GM19043 (cell line): ENCODE measurements at regions not wholly inside any gene's neighbourhood (a gene's known extent, or its start where the extent isn't known, plus 50 kb on each side); places are given as distances from the start of the nearest gene placed in this dataset.
A peak's percentile ranks its signal among the peaks of the same experiment; 100 is the strongest.
"Not testable (repeated sequence)": the region's sequence is repeated elsewhere in the genome, so short reads cannot be mapped to it uniquely, and the experiment has no call there.

ENCODE experiments used
- ATAC-seq: cut with Tn5 transposase; IDR thresholded peaks from one replicate; pipeline ENCODE4 v1.9.1; 2021; ENCODE audit warnings: low read depth; ENCODE audit not compliant: unreplicated experiment

DNA sequence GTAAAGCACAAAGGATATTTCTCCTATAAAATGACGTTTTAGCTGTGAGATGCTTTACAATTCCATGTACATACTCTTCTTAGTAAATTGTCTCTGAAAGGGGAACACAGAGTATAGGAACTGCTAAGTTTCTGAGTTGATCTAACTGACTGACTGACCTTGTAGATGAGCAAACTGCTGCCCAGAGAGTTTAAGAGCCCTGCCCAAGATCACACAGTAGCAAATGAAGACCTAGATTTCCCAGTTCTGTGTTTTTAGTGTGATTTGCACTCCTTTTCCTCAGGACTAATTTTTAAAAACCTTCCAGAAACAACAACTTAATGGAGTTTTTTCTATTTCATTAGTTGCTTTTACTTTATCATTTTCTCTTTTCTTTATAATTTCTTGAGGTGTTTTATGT, 247.7 kb downstream of the PDCD6IP start:
- no peak for ATAC-seq

DNA sequence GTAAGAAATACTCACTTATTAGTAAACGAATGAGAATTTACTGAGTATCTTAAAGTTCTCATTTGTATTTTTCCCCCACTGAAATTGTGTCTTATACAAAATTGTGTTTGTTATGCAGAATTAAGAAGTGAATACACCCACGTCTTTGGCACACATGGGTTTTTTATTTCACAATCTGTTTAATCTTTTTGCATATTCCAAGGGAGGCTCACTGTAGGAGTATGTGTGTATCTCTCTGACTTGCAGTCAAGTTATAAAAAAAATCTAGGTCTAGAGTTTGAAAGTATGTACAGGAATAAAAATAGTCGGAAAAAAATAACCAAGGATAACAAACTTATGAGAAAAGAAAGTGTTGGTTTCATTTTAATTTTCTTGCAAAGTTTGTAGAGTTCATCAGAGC, 255.2 kb downstream of the PDCD6IP start:
- no peak for ATAC-seq

DNA sequence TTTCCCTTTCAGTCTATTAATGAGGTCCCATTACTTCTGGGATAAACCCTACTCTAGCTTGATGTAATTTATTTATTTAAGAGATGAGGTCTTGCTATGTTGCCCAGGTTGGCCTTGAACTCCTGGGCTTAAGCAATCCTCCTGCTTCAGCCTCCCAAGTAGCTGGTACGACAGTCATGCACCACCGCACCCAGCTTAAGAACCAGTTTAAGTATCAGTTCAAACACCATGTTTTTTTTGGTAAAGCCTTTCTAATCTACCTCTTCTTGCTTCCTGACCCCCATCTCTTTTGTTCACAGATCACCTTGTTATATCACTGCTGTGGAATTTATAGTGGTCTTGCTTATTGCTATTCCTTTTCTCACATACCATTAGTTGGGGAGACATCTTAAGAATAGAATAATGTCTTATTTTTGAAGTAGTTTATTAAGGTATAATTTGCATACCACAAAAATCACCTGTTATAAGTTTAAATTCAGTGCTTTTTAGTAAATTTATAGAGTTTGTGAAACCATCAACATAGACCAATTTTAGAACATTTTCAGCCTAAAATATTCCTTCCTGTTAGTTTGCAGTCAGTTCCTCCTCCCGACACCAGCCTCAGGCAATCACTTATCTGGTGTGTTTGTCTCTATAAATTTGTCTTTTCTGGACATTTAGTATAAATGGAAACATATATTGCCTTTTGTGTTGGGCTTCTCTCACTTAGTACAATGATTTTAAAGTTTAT, 257.9 kb downstream of the PDCD6IP start:
- ATAC-seq, result peak; percentile 23

DNA sequence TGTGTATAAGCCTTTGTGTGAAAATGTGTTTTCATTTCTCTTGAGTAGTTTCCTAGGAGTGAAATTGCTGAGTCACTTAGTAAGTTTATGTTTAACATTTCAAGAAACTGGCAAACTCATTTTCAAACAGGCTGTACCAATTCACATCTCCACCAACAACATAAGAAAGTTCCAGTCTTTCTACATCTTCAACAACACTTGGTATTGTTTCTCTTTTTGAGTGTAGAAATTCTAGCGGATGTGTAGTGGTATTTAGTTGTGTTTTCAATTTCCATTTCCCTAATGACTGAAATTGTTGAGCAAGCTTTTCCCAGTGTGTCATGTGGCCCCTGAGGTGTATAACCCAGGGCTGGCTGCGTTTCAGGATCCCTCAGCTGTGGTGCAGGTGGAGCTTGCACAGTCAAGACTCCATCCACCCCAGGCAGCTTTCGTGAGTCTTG, 258.5 kb downstream of the PDCD6IP start:
- ATAC-seq, result peak; percentile 89

DNA sequence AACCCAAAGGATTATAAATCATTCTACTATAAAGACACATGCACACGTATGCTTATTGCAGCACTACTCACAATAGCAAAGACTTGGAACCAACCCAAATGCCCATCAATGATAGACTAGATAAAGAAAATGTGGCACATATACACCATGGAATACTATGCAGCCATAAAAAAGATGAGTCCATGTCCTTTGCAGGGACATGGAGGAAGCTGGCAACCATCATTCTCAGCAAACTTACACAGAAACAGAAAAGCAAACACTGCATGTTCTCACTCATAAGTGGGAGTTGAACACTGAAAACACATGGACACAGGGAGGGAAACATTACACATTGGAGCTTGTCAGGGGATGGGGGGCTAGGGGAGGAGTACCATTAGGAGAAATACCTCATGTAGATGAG, 262.6 kb downstream of the PDCD6IP start:
- ATAC-seq, result not testable (repeated sequence)

DNA sequence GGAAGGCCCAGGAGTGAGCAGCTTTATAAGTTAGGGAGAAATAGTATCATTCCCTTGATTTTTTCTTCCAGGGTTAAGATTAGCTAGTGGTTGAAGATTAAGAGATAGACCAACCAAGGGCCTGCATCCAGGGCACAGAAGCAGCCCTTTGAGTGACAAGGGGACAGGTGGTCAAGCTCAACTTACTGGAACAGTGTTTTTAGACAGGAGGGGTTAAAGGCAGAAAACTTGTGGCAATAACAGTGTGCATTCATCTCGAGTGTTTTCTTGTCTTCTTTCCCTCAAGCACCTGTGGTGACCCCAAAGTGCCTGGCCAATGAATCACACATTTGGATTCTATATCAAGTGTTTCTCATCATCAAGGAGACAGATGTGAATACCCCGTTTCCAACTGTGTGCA, 267.5 kb downstream of the PDCD6IP start:
- no peak for ATAC-seq

DNA sequence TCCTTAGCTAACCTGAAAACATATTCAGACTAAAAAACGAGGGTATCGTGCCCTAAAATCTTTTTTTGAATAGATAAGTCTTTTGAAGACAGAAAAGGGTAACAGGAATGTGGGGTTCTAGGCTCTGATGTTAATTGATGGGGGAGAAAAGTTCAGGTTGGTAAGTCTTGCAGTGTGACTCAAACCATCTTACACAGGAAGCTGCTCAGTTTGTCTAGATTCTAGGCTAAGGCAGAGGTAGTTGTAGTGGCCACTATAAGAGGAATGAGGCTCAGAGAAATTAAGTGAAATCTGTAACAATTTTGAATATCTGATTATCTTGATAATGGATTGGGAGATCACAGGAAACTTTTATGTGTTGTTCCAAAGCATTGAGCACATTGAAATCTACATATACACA, 267.9 kb downstream of the PDCD6IP start:
- ATAC-seq, result no peak

DNA sequence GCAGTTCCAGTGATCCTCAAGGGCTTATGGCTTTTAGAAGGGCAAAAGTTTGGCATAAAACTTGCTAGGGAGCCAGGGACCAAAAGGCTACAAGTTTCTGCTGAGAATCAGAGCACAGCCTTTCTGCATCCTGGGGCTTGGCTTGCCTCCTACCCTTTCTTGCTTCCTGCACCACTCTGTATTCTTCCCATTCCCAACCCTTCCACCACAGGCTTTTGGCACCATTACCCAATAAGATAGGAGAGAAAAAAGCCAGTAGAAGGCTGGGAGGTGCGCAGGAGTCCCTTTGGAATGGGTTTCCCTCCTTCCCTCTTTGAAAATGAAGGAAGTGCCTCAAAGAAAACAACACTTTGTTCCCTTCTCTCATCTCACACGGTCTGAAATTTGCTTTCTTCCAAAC, 268.6 kb downstream of the PDCD6IP start:
- ATAC-seq, result no peak

DNA sequence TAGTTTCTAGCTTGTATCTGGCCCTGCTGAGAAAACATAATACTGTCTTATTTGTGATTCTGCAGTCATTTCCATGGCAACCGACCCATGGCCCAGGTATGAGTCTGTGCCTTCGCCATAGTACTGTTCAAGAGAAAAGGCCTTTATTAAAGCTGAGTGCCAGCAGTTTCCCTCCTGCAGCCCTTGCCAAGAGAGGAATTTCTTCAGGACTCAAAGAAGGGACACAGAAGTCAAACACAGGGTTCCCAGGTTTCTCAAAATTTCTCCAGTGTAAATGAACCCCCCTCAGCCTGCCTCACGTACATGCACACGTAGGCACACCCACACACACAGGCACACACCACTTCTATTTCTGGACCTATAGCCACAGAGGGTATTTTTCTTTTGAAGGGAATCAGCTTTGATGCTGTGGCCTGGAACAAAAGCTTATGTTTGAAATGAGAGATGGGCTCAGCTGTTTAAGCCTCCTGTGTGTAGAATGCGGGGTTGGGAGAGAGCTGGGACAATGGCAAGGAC, 269.2 kb downstream of the PDCD6IP start:
- ATAC-seq, result no peak

DNA sequence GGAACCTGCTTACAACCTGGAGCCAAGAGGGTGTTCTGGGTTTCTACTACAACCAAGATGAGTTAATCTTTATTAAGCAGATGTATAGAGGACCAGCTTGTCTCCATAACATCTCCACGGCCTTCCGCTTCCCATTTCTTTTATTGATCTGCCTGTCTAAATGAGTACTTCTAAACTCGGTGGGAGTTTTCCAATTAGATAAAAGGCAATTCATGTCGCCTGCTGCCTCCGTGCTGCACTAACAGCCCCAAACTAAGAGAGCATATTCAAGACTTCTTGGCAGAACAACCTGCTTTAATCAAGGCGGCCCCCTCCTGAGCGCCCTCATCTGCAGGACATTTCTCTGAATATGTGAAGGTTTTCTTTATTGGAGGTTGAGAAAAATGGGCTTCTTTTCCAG, 270.1 kb downstream of the PDCD6IP start:
- ATAC-seq, result no peak

DNA sequence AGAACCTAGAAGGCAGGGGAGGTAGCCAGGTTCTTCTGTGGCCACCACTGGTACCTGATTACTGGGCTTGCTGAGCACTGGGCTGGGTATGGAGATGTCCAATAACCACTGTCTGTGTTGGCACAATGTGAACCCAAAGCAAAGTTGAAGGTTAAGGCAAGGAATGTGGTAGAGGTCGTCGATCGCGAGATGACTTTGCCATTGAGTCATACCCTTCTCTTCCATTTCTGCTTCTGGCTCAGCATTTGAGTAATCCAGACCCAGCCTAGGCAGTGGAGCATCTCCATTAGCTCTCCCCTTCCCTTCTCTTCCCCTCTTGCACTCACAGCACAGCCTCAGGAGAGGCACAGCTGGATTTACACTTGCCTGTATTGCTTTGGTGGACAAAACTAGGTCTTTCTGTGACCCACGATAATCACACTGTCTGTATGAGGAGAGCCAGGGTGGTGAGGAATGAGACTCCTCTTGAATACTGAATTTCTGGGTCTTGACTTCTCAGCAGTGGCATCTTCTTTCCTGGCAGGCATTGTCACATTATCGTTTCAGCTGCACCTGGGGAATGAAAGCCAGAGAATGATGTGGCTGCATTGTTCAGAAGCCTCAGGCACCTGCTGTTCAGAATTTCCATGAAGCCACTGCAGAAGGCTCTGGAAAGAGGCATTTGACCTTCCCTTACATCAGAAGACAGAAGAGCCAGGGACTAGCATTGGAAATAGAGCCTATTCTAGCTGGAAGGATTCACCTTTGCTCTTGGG, 272.6 kb downstream of the PDCD6IP start:
- no peak for ATAC-seq

DNA sequence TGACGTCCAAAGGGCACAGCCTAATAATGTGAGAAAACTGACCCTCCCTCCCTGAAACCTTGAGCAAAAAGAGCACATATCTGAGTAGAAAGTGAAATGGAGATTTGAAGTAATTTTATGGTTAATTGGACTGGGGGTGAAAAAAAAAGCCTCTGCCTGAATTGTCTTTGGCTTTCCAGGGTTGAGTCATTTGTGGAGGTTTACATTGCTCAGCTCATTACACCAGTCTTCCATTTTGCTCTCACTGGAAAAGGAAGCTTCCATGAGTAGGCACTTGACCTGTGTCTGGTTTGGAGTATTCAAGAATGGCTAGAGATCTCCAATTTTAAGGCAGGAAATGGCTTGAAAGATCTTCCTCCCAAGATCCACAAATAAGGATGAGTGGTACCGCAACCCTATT, 273.9 kb downstream of the PDCD6IP start:
- no peak for ATAC-seq

DNA sequence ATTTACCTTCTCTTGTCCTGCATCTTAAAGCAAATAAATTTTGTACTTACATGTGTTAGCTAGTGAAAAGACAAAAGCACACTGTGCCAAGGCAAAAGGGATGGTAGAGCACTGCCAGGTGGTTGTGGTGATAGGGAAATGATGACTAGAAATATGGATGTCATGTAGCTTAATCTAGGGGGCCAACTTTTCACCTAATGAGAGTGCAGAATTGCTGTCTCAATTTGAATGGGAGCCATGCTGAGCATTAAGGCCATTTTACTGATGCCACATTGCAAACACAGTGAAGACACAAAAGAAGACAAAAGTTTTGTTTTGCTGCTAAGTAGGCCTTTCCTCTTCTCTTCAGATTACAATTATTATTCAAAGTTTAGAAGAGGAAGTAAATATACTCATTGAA, 274.7 kb downstream of the PDCD6IP start:
- ATAC-seq, result no peak

DNA sequence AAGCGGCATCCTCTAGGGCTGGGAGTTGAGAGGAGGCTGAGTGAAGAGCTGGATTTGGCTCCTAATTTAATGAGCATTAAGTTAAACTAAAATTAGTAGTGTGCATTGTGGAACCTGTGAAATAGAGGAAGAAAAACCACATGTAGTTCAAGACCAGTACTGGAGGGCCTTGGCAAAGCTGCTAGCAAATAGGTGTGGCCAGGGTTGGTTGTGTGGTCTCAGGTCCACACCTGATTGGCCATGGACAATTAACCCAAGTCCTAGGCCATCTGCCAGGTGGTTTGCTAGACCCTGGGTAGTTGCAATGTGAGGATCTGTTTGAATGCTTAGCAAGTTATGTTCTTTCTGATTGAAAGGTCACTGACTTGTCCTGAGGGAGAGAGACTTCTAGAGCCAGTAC, 275.5 kb downstream of the PDCD6IP start:
- ATAC-seq, result peak; percentile 40

DNA sequence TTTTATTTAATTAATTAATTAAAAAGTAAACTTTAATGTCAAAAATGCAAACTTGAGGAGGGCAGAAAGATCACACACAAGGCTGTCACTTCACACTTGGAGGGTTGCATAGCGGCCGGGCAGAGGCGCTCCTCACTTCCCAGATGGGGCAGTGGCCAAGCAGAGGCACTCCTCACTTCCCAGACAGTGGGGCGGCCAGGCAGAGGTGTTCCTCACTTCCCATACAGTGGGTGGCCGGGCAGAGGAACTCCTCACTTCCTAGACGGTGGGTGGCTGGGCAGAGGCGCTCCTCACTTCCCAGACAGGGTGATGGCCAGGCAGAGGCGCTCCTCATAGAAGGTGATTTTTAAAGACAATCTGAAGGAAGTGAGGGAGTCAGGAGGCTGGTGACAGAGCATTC, 277.5 kb downstream of the PDCD6IP start:
- no peak for ATAC-seq

DNA sequence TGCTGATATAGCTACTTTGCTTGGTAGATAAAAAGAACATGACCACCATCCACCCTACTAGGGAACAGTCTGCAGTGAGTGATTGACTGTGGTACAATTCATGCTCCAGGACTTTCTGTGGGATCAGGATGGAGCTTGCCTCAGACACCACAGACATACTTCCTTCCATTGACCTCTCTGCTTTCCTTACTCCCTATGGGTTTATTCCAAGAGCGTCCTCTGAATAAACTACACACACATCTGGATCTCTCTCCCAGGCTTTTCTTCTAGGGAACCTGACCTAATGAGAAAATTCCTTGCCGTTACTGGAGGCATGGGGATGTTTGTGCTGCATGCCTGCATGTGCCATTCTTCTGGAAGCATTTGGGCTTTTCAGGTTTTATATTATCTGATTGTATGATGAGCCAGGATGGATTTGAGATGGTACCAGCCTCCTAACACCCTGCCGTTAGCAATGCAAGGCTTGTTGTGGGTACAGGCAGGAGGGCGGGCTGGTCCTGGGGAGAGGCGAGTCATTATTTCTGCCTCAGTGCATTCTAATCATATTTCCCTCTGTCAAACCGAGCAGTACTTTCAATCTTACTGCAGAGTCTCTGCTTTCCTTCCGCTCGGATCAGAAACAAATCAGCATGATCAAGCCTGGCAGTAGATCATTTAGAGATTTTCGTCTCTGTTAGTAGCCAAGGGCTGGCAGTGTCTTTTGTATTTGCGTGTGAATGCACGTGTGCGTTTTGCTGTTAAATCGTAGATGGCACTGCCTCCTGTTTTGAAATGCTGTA, 279.2 kb downstream of the PDCD6IP start:
- ATAC-seq, result peak; percentile 65

DNA sequence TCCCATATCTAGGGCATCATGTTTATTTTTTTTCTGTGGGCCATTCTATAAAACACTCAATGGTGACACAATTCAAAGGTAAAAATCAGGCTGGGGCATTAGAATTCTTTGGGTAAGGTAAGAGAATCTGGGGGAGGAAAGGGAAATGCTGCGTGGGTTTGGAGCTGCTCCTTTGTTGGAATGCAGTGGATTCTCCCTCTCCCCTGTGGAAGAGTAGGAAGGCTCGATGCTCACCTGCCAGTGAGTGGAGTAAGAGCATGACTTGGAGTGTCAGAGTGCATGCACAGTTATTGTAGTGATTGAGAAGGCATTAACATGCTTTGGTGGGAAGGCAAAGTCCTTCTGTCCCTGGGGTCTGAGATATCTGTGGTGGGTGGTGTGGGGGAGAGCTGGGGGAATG, 280.0 kb downstream of the PDCD6IP start:
- ATAC-seq, result no peak

DNA sequence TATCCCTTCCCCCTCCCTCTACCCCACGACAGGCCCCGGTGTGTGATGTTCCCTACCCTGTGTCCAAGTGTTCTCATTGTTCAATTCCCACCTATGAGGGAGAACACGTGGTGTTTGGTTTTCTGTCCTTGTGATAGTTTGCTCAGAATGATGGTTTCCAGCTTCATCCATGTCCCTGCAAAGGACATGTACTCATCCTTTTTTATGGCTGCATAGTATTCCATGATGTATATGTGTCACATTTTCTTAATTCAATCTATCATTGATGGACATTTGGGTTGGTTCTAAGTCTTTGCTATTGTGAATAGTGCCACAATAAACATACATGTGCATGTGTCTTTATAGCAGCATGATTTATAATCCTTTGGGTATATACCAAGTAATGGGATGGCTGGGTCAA, 281.4 kb downstream of the PDCD6IP start:
- ATAC-seq, result not testable (repeated sequence)

DNA sequence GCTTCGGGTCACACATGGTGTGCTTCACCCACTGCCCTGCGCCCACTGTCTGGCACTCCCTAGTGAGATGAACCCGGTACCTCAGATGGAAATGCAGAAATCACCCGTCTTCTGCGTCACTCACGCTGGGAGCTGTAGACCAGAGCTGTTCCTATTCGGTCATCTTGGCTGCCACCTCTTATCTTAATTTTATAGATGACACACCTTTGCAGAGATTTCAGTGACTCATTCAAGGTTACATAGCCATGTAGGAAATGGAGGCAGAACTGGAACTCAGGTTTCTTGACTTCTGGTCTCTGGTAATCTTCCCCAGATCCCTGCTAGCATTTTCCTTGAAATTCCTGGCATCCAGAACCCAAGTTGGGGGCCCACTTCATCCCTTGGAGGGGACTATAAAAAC, 291.9 kb downstream of the PDCD6IP start:
- ATAC-seq, result not testable (repeated sequence)

DNA sequence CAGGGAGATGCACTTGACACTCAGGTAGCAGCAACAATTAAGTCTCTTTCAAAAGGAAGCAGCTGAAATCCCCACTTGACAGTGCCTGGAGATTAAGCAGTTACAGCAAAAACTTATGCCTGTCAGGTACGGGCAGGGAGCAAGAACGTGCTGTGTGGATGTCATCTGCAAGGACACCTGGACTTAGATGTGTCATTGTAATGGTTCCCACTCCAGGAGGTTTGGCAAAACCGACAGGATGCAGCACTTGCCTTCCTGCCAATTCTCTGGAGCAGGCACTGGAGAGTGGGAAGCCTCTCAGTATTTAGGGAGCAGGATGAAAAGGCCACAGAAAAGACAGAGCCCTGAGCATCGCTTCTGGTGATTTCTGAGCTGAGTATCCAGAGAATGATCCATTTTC, 292.4 kb downstream of the PDCD6IP start:
- ATAC-seq, result no peak

DNA sequence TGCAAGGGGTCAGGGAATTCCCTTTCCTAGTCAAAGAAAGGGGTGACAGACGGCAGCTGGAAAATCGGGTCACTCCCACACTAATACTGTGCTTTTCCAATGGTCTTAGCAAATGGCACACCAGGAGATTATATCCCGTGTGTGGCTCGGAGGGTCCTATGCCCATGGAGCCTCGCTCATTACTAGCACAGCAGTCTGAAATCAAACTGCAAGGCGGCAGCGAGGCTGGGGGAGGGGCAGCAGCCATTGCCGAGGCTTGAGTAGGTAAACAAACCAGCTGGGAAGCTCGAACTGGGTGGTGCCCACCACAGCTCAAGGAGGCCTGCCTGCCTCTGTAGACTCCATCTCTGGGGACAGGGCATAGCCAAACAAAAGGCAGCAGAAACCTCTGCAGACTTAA, 295.9 kb downstream of the PDCD6IP start:
- not testable (repeated sequence) for ATAC-seq
